Pancreas (tissue), 10 donors: ENCODE measurements at regions not wholly inside any gene's neighbourhood (a gene's known extent, or its start where the extent isn't known, plus 50 kb on each side); places are given as distances from the start of the nearest gene placed in this dataset.

ENCODE experiments used
- ATAC-seq, 4 donors: fragments of 200-7000 bp; cut with Tn5 transposase; one replicate each; pipeline versions ENCODE4 v1.8.0 to v1.9.1; 2020; ENCODE audit warnings: mild to moderate bottlenecking in 4 of 4, moderate library complexity in 4 of 4
- DNase-seq, 6 donors: peaks; one replicate each; pipeline ENCODE4 v3.0.0-alpha.2; 2020
- FAIRE-seq: peaks from 2 replicates; lab custom pipeline; 2012; peaks lifted over from hg19 to GRCh38; lab: Jason Lieb, UNC
- H3K27ac ChIP-seq, 4 donors: fragments of 200-600 bp; sonication (generic); 1 replicate in 3 of 4; 2 replicates in 1 of 4; pipeline versions ENCODE4 v1.5.0 to v1.8.0; 2020
- H3K27me3 ChIP-seq, 4 donors: fragments of 200-600 bp; one replicate each; pipeline ENCODE4 v1.8.0; 2021
- H3K36me3 ChIP-seq, 3 donors: fragments of 200-600 bp; sonication (generic) in 1 of 3; one replicate each; pipeline versions ENCODE4 v1.5.0 to v1.8.0; 2020 to 2021
- H3K4me1 ChIP-seq, 3 donors: fragments of 200-600 bp; one replicate each; pipeline ENCODE4 v1.8.0; 2021
- H3K4me3 ChIP-seq, 4 donors: fragments of 200-600 bp; sonication (generic) in 2 of 4; one replicate each; pipeline versions ENCODE4 v1.5.0 to v1.8.0; 2020 to 2021
- H3K9me3 ChIP-seq, 4 donors: fragments of 200-600 bp; one replicate each; pipeline ENCODE4 v1.8.0; 2021
- WGBS, 2 donors: extraction: QIAGEN DNeasy Blood & Tissue Kit; methylation state at CpG; one replicate each; pipeline ENCODE4 v1.1.7; 2013; 5-methylcytosine and 5-hydroxymethylcytosine counted together
- intact Hi-C, 3 donors: fragments of 100-400 bp; cut with DNase I; formaldehyde crosslinking; loops; one replicate each; pipeline versions ENCODE4 v1.11.1 to v1.14.2; 2022
- TF ChIP-seq, protein P1 (sequence below), 4 donors: fragments of 200-600 bp; sonication (generic) in 3 of 4; IDR thresholded peaks; one replicate each; pipeline versions ENCODE4 v1.5.0 to v1.8.0; 2021; ENCODE audit warnings: antibody characterized with exemption in 4 of 4
- donor health status: healthy with polysubstance abuse.
- donor health status: DM: no; HTN: no; CAD: no; lungs with moderate emphysema.
- donor health status: DM: no; HTN: no; CAD: no.
- donor health status: control.
- donor health status: control.
- donor health status: Bipolar disorder and iron deficiency.
- donor health status: DM: yes; HTN: yes; CAD: no.
- donor health status: DM: no; HTN: no; CAD: no.
- donor health status: DM: no; HTN: no; CAD: no.
- donor health status: DM: yes; HTN: yes; CAD: no.

DNA sequence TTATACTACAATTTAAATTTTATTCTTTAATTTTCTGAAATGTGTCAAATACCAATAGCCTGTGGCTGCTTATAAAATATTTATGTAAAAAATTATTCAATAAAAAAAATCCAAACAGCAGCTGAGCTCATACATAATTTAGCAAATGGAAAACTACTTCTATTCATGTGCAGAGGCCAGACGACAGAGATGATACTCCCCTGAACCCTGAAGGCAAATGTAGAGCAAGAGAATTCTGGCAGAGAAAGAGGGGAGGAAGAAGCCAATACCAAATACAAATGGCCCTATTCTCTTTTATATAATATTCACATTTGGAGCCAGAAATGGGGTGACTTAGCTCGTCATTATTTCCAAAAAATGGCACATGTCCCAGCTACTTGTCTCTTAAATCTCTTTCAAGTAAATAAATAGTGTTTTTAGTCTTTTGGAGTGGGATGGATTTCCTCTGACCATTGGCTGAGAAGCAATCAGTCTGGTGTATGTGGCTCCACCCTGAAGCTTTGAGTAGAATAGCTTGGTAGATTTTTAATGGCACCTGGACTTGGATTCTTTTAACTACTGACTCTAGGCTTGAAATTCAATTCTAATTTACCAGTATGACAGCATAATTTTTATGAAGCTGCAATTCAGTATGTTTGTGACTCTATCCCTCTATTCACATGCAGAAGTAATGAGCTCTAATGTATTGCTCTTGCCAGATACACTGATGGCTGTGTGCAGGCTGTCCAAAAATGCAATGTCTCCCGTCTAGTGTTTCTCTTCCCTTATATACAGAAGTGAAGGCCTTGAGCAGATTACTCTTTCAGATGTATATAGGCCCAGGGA, 113.4 kb upstream of the SCAF11 start:
- no peak overlapping the region for H3K4me3 ChIP-seq
- no peak overlapping the region for H3K27ac ChIP-seq
- DNase-seq (no peak), FAIRE-seq (no peak), ATAC-seq (no peak)
- intact Hi-C loops: no loop called here
- H3K9me3 ChIP-seq: no peaks in the 10 kb centered on the region
- TF ChIP-seq, protein P1, sequence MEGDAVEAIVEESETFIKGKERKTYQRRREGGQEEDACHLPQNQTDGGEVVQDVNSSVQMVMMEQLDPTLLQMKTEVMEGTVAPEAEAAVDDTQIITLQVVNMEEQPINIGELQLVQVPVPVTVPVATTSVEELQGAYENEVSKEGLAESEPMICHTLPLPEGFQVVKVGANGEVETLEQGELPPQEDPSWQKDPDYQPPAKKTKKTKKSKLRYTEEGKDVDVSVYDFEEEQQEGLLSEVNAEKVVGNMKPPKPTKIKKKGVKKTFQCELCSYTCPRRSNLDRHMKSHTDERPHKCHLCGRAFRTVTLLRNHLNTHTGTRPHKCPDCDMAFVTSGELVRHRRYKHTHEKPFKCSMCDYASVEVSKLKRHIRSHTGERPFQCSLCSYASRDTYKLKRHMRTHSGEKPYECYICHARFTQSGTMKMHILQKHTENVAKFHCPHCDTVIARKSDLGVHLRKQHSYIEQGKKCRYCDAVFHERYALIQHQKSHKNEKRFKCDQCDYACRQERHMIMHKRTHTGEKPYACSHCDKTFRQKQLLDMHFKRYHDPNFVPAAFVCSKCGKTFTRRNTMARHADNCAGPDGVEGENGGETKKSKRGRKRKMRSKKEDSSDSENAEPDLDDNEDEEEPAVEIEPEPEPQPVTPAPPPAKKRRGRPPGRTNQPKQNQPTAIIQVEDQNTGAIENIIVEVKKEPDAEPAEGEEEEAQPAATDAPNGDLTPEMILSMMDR (IDR thresholded peaks at IDR 0.05): no peak
- no peaks in the 10 kb centered on the region for H3K36me3 ChIP-seq
- WGBS, 2 donors: 51 to 60% methylated on average over 3 of the region's 3 CpGs
- H3K4me1 ChIP-seq: no peaks in the 10 kb centered on the region
- no peaks in the 10 kb centered on the region for H3K27me3 ChIP-seq

DNA sequence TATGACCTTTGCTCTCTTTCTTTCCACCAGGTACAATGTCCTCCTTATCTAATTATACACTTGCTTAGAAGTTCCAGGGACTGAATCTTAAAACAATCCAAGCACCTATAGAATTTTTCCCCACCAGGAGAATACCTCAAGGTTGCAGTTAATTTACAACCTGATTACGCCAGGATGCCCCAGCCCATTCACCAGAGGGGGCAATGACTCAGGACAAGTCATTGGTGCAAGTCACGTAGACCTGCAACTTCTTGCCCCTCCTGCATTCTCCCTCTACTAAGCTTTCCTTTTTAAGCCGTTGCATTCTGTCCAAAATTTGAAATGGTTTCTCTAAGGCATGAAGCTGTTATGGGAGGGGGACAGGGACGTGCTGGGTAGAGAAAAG, 111.1 kb upstream of the SCAF11 start:
- Histone ChIP-seq H3K27me3 (no peaks in the 10 kb centered on the region), H3K4me3 (no peak overlapping the region), H3K9me3 (no peaks in the 10 kb centered on the region), H3K36me3 (no peaks in the 10 kb centered on the region), H3K27ac (no peak overlapping the region), H3K4me1 (no peaks in the 10 kb centered on the region)
- no peak for ATAC-seq
- TF ChIP-seq, protein P1 (IDR thresholded peaks at IDR 0.05): no peak
- intact Hi-C loops: no loop called here
- no peak for DNase-seq
- WGBS, 2 donors: 80 to 85% methylated on average over 4 of the region's 4 CpGs
- no peak for FAIRE-seq

DNA sequence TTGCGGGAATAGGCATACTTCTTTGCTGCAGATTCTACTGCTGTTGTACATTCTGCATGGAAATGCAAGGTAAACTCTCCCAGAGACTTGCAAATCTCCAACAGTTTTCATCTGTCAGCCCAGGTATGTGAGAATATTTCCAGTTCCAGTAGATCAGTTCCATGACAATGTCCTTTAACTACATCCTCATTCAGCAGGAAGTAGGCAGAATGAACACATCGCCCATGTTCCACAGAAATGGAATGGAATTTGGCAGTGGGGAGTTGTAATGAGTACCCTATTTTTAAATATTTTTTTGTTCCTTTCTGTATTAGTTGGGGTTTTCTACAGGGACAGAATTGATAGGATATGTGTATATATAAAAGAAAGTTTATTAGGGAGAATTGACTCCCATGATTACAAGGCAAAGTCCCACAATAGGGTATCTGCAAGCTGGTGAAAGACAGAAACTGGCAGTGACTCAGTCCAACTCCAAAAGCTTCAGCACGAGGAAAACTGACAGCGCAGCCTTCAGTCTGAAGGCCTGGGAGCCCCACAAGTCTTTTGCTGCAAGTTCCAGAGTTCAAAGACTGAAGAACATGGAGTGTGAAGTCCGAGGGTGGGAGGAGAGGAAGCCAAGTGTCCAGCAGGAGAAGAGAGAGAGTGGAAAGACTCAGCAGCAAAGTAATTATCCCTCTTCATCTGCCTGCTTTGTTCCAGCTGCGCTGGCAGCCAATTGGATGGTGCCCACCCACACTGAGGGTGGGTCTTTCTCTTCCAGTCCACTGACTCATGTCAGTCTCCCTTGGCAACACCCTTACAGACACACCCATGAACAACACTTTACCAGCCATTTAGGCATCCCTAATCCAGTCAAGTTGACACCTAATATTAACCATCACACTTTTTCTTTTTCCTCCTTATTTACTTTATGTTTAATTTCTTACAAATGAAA, 110.4 kb upstream of the SCAF11 start:
- intact Hi-C loops: no loop called here
- TF ChIP-seq, protein P1 (IDR thresholded peaks at IDR 0.05): no peak

DNA sequence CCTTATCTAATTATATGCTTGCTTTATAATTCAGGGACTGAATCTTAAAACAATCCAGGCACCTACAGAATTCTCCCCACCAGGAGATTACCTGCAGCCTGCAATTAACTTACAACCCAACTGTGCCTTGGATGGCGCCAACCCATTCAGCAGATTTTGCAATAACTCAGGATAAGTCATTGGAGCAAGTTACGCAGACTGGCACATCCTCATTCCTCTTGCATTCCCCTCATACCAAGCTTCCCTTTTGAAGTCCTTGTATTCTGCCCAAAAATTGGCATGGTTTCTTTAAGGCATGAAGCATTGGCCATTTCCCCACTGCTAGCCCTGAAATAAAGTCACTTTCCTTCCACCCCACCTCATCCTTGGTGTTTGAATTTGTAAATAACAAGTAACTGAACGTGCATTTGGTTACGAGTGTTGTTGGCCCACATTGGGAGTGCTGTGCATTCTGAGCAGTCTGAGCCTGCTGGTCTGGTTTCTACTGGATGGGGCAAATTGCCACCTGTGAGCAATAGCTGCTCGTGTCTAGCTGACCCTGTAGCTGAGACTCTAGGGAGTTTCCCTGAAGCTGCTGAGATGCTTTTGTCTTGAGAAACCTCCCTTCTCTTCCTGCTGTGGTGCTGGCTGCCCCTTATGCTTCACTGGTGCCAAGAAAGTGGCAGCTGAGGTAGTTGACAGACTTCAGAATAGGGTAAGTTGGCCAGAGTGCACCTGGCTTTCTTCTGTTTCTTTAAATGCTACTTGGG, 99.2 kb upstream of the SCAF11 start:
- no peak for DNase-seq
- no peak for FAIRE-seq
- TF ChIP-seq, protein P1 (IDR thresholded peaks at IDR 0.05): no peak
- H3K27ac ChIP-seq: no peak overlapping the region
- H3K4me3 ChIP-seq: no peak overlapping the region
- intact Hi-C loops: no loop called here
- no peak for ATAC-seq
- no peaks in the 10 kb centered on the region for H3K4me1 ChIP-seq
- H3K9me3 ChIP-seq: no peaks in the 10 kb centered on the region
- H3K27me3 ChIP-seq: no peaks in the 10 kb centered on the region
- 57 to 61% methylated on average over 5 of the region's 5 CpGs for WGBS, 2 donors
- no peaks in the 10 kb centered on the region for H3K36me3 ChIP-seq

More for the DNA sequence above, 110.4 kb upstream of the SCAF11 start:
- Histone ChIP-seq H3K4me1 (no peaks in the 10 kb centered on the region), H3K36me3 (no peaks in the 10 kb centered on the region), H3K27me3 (no peaks in the 10 kb centered on the region), H3K9me3 (no peaks in the 10 kb centered on the region), H3K4me3 (no peak overlapping the region), H3K27ac (no peak overlapping the region)
- WGBS, 2 donors: 74 to 78% methylated on average over 5 to 6 of the region's 6 CpGs
- DNase-seq: no peak
- ATAC-seq: peak in 1 of 4 donors; percentile 27
- FAIRE-seq: no peak
